Stomach smooth muscle (tissue), 2 donors: ENCODE measurements at regions not wholly inside any gene's neighbourhood (a gene's known extent, or its start where the extent isn't known, plus 50 kb on each side); places are given as distances from the start of the nearest gene placed in this dataset.
"Not testable (repeated sequence)": the region's sequence is repeated elsewhere in the genome, so short reads cannot be mapped to it uniquely, and the experiment has no call there.

Experiments
- H3K27ac ChIP-seq: one replicate; pipeline ENCODE4 v1.7.0; 2013; ENCODE audit warnings: mild to moderate bottlenecking, low read length, inconsistent platforms
- H3K27me3 ChIP-seq, 2 donors: one replicate each; pipeline ENCODE4 v1.7.0; 2013; ENCODE audit warnings: low read length in 2 of 2; ENCODE audit not compliant: insufficient read depth in 2 of 2, control insufficient read depth in 1 of 2
- H3K36me3 ChIP-seq, 2 donors: one replicate each; pipeline ENCODE4 v1.7.0; 2013; ENCODE audit warnings: low read length in 2 of 2; ENCODE audit not compliant: control insufficient read depth in 2 of 2, insufficient read depth in 2 of 2
- H3K4me1 ChIP-seq: one replicate; pipeline ENCODE4 v1.7.0; 2013; ENCODE audit warnings: low read length; ENCODE audit not compliant: control insufficient read depth, insufficient read depth
- H3K4me3 ChIP-seq, 2 donors: one replicate each; pipeline ENCODE4 v1.7.0; 2013; ENCODE audit warnings: low read length in 2 of 2
- H3K9ac ChIP-seq, 2 donors: one replicate each; pipeline ENCODE4 v1.7.0; 2013; ENCODE audit warnings: low read length in 2 of 2, mild to moderate bottlenecking in 1 of 2
- H3K9me3 ChIP-seq, 2 donors: one replicate each; pipeline ENCODE4 v1.7.0; 2013; ENCODE audit warnings: low read length in 2 of 2; ENCODE audit not compliant: control insufficient read depth in 2 of 2
- donor health status: healthy.
- donor health status: Pancreatic carcinoma.

DNA sequence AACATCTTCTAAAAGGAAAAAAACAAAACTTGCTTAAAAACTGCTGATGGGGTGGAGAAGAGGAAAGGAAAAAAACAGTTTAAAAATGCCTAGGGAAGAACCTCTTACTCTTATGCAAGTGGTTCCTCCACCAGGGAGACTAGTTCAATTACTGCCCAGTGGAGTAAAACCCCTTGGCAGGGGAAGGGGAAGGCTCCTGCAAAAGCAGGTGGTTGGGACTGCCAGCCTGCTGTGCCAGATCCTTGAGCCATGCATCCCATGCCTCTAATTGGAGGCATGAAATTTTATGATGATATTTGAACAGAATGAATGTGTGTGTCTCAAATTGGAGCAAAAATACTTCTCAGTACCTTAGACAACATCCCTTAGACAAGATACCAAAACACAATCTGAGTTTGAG, 118.8 kb downstream of the FSCB start:
- H3K4me3 ChIP-seq, result no peak overlapping the region
- no peak overlapping the region for H3K27ac ChIP-seq

DNA sequence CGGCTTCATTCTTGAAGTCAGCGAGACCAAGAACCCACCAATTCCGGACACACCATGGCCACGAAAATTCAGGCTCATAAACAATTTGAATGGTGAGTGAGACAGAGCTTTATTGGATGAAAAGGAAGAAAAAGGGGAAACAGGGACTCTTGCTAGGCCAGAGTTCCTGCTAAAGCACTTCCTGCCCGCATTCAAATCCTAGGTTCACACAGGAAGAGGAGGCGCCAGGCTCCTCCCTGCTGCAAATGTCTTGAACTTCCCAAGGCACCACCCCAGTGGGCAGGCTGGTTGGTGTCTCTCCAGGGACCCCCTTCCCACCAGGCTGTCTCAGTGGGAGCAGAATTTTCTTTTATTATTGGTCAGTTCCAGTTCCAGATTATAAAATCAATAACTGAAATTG, 121.2 kb downstream of the FSCB start:
- Histone ChIP-seq H3K36me3 (no peaks in the 10 kb centered on the region), H3K4me3 (no peak overlapping the region), H3K27me3 (no peaks in the 10 kb centered on the region), H3K9ac (no peak overlapping the region), H3K9me3 (no peaks in the 10 kb centered on the region), H3K4me1 (no peaks in the 10 kb centered on the region), H3K27ac (no peak overlapping the region)

More for the DNA sequence above, 118.8 kb downstream of the FSCB start:
- no peak overlapping the region for H3K9ac ChIP-seq
- H3K27me3 ChIP-seq, result no peaks in the 10 kb centered on the region
- no peaks in the 10 kb centered on the region for H3K9me3 ChIP-seq
- no peaks in the 10 kb centered on the region for H3K4me1 ChIP-seq
- no peaks in the 10 kb centered on the region for H3K36me3 ChIP-seq

DNA sequence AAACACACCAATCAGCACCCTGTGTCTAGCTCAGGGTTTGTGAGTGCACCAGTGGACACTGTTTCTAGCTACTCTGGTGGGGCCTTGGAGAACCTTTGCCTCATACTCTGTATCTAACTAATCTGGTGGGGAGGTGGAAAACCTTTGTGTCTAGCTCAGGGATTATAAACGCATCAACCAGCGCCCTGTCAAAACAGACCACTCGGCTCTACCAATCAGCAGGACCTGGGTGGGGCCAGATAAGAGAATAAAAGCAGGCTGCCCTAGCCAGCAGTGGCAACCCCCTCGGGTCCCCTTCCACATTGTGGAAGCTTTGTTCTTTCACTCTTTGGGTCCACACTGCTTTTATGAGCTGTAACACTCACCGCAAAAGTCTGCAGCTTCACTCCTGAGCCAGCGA, 121.8 kb downstream of the FSCB start:
- H3K27me3 ChIP-seq, H3K27ac ChIP-seq, H3K4me3 ChIP-seq, H3K9ac ChIP-seq, H3K4me1 ChIP-seq, H3K36me3 ChIP-seq, H3K9me3 ChIP-seq: not testable (repeated sequence)

DNA sequence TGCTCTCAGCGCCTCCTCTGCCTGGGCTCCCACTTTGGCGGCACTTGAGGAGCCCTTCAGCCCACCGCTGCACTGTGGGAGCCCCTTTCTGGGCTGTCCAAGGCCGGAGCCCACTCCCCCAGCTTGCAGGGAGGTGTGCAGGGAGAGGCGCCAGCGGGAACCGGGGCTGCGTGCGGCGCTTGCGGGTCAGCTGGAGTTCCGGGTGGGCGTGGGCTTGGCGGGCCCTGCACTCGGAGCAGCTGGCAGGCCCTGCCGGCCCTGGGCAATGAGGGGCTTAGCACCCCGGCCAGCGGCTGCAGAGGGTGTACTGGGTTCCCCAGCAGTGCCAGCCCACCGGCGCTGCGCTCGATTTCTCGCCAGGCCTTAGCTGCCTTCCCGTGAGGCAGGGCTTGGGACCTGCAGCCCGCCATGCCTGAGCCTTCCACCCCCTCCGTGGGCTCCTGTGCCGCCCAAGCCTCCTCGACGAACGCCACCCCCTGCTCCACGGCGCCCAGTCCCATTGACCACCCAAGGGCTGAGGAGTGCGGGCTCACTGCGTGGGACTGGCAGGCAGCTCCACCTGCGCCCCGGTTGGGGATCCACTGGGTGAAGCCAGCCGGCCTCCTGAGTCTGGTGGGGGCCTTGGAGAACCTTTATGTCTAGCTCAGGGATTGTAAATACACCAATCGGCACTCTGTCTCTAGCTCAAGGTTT, 122.3 kb downstream of the FSCB start:
- not testable (repeated sequence) for H3K4me1 ChIP-seq, H3K4me3 ChIP-seq, H3K27ac ChIP-seq, H3K9ac ChIP-seq, H3K27me3 ChIP-seq, H3K36me3 ChIP-seq, H3K9me3 ChIP-seq

DNA sequence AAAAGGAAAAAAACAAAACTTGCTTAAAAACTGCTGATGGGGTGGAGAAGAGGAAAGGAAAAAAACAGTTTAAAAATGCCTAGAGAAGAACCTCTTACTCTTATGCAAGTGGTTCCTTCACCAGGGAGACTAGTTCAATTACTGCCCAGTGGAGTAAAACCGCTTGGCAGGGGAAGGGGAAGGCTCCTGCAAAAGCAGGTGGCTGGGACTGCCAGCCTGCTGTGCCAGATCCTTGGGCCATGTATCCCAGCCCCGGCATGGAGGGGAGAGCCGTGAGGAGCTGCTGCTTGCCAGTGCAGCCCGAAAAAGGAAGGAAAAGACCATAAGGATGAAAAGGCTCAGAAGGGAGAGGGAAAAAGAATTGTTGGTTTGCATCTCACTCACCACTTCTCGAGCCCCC, 123.0 kb downstream of the FSCB start:
- Histone ChIP-seq H3K27me3 (no peaks in the 10 kb centered on the region), H3K4me3 (no peak overlapping the region), H3K36me3 (no peaks in the 10 kb centered on the region), H3K4me1 (no peaks in the 10 kb centered on the region), H3K9ac (no peak overlapping the region), H3K9me3 (no peaks in the 10 kb centered on the region), H3K27ac (no peak overlapping the region)

DNA sequence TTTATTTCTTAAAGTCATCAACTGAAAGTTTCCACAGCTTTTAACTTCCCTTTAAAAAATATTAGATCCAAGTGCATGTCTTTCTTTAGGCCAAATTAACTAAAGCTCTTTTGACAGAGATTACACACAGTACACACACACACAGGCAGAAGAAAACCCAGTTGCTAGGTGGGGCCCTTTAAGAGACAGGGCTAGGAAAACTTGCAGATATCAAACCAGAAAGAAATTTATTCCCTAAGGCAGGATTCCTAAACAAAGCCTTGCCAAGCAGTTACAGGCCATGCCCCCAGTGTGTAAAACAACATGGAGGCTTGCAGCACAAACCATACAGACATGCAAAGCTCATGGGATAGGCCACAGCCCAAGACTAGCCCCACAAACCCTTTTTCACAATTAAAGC, 123.4 kb downstream of the FSCB start:
- Histone ChIP-seq H3K27me3 (no peaks in the 10 kb centered on the region), H3K4me3 (no peak overlapping the region), H3K36me3 (no peaks in the 10 kb centered on the region), H3K4me1 (no peaks in the 10 kb centered on the region), H3K9me3 (no peaks in the 10 kb centered on the region), H3K27ac (no peak overlapping the region), H3K9ac (no peak overlapping the region)

DNA sequence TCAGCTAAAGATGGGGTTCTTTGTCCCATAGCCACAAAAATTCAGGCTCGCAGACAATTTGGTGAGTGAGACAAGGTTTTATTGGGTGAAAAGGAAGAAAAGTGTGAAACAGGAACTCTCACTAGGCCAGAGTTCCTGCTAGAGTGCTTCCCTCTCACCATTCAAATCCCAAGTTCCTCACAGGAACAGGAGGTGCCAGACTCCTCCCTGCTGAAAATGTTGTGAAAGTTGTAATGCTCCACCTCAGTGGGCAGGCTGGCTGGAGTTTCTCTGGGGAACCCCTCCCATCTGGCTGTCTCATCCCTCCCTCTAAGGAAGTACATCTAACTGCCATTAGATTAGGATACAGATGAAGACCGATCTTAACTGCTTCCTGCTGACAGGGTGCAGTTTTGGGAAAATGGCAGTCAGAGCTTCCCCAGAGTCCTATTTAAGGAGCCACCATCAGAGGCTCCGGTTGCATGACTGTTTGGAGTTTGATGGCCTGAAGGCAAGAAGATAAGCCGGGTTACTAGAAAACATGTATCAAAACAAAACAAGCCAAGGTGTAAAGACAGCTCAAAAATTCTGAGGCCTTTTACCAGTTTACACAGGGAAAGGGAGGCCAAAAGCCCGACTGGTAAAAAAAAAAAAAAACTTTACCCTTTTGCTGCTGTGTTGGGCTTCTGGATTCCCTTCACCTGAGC, 127.6 kb downstream of the FSCB start:
- Histone ChIP-seq H3K9me3 (no peaks in the 10 kb centered on the region), H3K27ac (no peak overlapping the region)

DNA sequence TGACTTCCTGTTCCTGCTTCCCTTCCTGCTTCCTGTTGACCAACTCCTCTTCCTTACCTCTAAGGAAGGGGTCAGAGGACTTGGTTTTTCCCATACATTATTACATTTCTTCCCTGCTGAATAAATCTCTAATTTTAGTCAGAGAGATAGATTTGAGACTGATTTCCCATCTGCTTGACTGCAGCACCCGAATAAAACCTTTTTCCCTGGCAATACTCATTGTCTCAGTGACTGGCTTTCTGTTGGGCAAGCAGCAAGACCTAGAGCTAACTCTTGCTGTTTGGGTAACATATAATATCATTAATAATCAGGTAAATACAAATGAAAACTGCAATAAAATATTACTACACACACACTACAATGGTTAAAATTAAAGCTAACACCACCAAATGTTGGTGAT, 132.2 kb downstream of the FSCB start:
- no peak overlapping the region for H3K4me3 ChIP-seq
- H3K27me3 ChIP-seq, result no peaks in the 10 kb centered on the region
- no peak overlapping the region for H3K27ac ChIP-seq
- no peaks in the 10 kb centered on the region for H3K36me3 ChIP-seq
- no peaks in the 10 kb centered on the region for H3K9me3 ChIP-seq
- no peak overlapping the region for H3K9ac ChIP-seq
- no peaks in the 10 kb centered on the region for H3K4me1 ChIP-seq

More for the DNA sequence above, 127.6 kb downstream of the FSCB start:
- H3K27me3 ChIP-seq, result no peaks in the 10 kb centered on the region
- H3K36me3 ChIP-seq, result no peaks in the 10 kb centered on the region
- no peaks in the 10 kb centered on the region for H3K4me1 ChIP-seq
- no peak overlapping the region for H3K9ac ChIP-seq
- no peak overlapping the region for H3K4me3 ChIP-seq

DNA sequence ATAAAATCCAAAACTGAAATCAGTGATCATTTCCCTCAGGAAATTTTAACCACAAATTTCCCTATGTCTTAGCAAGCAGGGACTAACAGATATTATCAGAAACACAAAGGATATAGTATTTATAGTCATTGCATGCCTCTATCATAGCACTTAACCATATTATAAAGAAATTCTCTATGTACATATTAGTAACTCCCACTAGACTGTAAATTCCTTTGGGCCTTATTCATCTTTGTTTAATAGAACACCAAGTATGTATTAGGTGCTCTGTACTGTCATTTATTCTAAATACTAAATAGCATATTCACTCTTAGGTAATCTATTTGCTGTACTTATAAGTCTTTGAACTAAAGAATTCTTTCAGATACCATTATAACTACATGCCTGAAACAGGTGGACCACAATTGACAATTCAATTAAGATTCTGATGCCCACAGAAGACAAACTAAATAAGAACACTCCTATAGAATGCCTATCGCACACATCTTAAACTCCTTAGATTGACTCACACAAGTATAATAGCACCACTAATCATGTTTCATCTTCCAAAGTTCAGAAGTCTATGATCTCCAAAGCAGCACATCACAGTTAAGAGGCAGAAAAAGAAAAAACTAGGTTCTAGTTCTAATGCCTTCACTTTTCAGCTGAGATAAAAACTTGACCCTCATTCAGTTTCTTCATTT, 134.1 kb downstream of the FSCB start:
- Histone ChIP-seq H3K9ac (no peak overlapping the region), H3K27me3 (no peaks in the 10 kb centered on the region), H3K9me3 (no peaks in the 10 kb centered on the region), H3K27ac (no peak overlapping the region), H3K4me1 (no peaks in the 10 kb centered on the region), H3K4me3 (no peak overlapping the region), H3K36me3 (no peaks in the 10 kb centered on the region)

DNA sequence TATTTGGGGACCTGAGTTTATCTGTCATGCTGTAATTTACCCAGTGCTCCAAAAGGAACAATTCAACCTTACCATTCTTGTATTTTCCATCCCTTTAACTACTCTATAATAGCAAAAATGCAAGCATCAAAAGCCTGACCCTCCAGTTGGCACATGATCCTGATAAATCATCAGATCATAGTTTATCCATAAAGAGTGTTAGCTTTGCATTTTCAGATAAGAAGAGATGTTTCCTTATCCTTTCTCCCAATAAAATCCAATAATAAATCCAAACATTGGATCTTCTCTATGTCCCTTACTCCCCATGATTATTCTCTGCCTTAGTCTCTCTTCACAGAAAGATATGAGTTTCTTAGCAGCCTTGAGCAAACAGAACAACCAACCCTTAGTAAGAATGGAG, 134.9 kb downstream of the FSCB start:
- no peak overlapping the region for H3K4me3 ChIP-seq
- no peaks in the 10 kb centered on the region for H3K9me3 ChIP-seq
- no peaks in the 10 kb centered on the region for H3K4me1 ChIP-seq
- H3K36me3 ChIP-seq, result no peaks in the 10 kb centered on the region
- no peak overlapping the region for H3K9ac ChIP-seq
- H3K27me3 ChIP-seq, result no peaks in the 10 kb centered on the region
- no peak overlapping the region for H3K27ac ChIP-seq

DNA sequence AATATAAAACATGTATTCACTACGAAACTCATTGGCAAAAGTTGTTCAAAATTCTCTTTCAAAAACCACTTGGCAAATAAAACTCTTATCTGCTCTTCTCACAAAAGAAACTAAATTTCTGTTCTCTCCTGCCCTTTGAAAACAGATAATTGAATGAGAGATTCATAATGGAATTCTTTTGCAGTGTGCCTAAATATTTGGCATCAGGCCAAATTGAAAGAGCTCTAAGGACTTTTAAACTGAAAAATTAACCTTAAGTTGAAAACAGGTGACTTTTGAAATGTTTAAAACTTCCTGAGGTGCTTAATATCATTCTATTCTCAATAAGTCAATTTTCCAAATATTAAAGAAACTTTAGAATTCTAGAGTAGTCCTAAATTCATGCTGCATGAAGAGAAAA, 136.4 kb downstream of the FSCB start:
- Histone ChIP-seq H3K9ac (no peak overlapping the region), H3K4me3 (no peak overlapping the region), H3K4me1 (no peaks in the 10 kb centered on the region), H3K27ac (no peak overlapping the region), H3K36me3 (no peaks in the 10 kb centered on the region), H3K27me3 (no peaks in the 10 kb centered on the region), H3K9me3 (no peaks in the 10 kb centered on the region)
